ENCODE measurements at regions not wholly inside any gene's neighbourhood (a gene's known extent, or its start where the extent isn't known, plus 50 kb on each side); places are given as distances from the start of the nearest gene placed in this dataset.

GRCh38 chr2:120444691-120445240 lies 98.8 kb downstream of the INHBB start:
- TF ChIP-seq, protein P1, sequence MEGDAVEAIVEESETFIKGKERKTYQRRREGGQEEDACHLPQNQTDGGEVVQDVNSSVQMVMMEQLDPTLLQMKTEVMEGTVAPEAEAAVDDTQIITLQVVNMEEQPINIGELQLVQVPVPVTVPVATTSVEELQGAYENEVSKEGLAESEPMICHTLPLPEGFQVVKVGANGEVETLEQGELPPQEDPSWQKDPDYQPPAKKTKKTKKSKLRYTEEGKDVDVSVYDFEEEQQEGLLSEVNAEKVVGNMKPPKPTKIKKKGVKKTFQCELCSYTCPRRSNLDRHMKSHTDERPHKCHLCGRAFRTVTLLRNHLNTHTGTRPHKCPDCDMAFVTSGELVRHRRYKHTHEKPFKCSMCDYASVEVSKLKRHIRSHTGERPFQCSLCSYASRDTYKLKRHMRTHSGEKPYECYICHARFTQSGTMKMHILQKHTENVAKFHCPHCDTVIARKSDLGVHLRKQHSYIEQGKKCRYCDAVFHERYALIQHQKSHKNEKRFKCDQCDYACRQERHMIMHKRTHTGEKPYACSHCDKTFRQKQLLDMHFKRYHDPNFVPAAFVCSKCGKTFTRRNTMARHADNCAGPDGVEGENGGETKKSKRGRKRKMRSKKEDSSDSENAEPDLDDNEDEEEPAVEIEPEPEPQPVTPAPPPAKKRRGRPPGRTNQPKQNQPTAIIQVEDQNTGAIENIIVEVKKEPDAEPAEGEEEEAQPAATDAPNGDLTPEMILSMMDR (IDR thresholded peaks at IDR 0.05) = no peak
- TF ChIP-seq POLR2A (IDR thresholded peaks at IDR 0.05) = no peak
